Lower leg skin (tissue), 3 donors: ENCODE measurements at regions not wholly inside any gene's neighbourhood (a gene's known extent, or its start where the extent isn't known, plus 50 kb on each side); places are given as distances from the start of the nearest gene placed in this dataset.

Source experiments
- CTCF ChIP-seq, 3 donors: fragments of 450-650 bp; IDR thresholded peaks; one replicate each; pipeline ENCODE4 v1.5.1; 2016; ENCODE audit warnings: antibody characterized with exemption in 3 of 3, mild to moderate bottlenecking in 3 of 3, moderate library complexity in 2 of 3
- POLR2A ChIP-seq, 2 donors: fragments of 450-650 bp; IDR thresholded peaks; one replicate each; pipeline ENCODE4 v1.6.1; 2016 to 2017; ENCODE audit warnings: antibody characterized with exemption in 2 of 2, mild to moderate bottlenecking in 1 of 2, moderate library complexity in 1 of 2

DNA sequence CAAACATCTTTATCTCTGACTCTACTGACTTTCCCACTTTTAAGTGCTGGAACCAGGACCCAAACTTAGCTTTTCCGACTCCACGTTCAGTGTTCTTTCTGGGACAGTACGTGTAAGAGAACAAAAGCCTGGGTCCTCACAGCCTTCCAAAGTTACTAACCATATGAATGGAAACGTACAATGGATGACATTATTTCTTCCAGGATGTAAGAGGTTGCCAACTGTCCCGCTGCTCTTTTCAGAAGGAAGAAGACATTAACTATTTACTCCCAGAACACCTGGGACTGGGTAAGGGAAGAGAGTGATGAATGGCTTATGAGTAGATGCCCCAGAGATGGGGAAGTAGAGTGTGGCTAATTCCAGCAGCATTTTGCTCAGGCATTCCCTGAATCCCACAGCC lies 114.7 kb downstream of the TRAPPC11 start:
- TF ChIP-seq CTCF (IDR thresholded peaks at IDR 0.05): no peak
- TF ChIP-seq POLR2A (IDR thresholded peaks at IDR 0.05): no peak
